Erythroblast (primary cell): ENCODE measurements at regions not wholly inside any gene's neighbourhood (a gene's known extent, or its start where the extent isn't known, plus 50 kb on each side); places are given as distances from the start of the nearest gene placed in this dataset.

Experiments
- GATA1 ChIP-seq: IDR thresholded peaks from 2 replicates; pipeline ENCODE4 v1.6.1; 2011; ENCODE audit warnings: low read depth, mild to moderate bottlenecking, control low read depth, low read length, moderate library complexity
- POLR2A ChIP-seq: IDR thresholded peaks from 2 replicates; pipeline ENCODE4 v1.6.1; 2011; ENCODE audit warnings: mild to moderate bottlenecking, low read length

GRCh38 chr5:87029951-87030350, 237.7 kb upstream of the RASA1 start:
- no peak for TF ChIP-seq POLR2A
- TF ChIP-seq GATA1: no peak
